ENCODE measurements at regions not wholly inside any gene's neighbourhood (a gene's known extent, or its start where the extent isn't known, plus 50 kb on each side); places are given as distances from the start of the nearest gene placed in this dataset.

- DNase-seq = no peak
These were observed 203.1 kb upstream of the ANKH start for GRCh38 chr5:15074651-15075050.

GRCh38 chr5:15073453-15073852 is 201.9 kb upstream of the ANKH start:
- DNase-seq = no peak

GRCh38 chr5:15070907-15071306 is 199.3 kb upstream of the ANKH start:
- DNase-seq = no peak

GRCh38 chr5:15069407-15069905 is 197.9 kb upstream of the ANKH start:
- DNase-seq = no peak

GRCh38 chr5:15065091-15065490 is 193.5 kb upstream of the ANKH start:
- no peak for DNase-seq

GRCh38 chr5:15064396-15064795 is 192.8 kb upstream of the ANKH start:
- DNase-seq = no peak

- no peak for DNase-seq
These were observed 185.5 kb upstream of the ANKH start for GRCh38 chr5:15056988-15057592.

- DNase-seq = no peak
These were observed 172.9 kb upstream of the ANKH start for GRCh38 chr5:15044521-15044920.

GRCh38 chr5:15037247-15037908 is 165.8 kb upstream of the ANKH start:
- DNase-seq = no peak

- no peak for DNase-seq
These were observed 162.8 kb upstream of the ANKH start for GRCh38 chr5:15034379-15034778.

GRCh38 chr5:15031180-15031579 is 159.6 kb upstream of the ANKH start:
- no peak for DNase-seq

GRCh38 chr5:15027764-15028163 is 156.2 kb upstream of the ANKH start:
- no peak for DNase-seq

GRCh38 chr5:15026944-15027343 is 155.4 kb upstream of the ANKH start:
- no peak for DNase-seq

GRCh38 chr5:15026011-15026893 is 154.7 kb upstream of the ANKH start:
- no peak for DNase-seq

- no peak for DNase-seq
These were observed 152.3 kb upstream of the ANKH start for GRCh38 chr5:15023846-15024245.

GRCh38 chr5:15023266-15023665 is 151.7 kb upstream of the ANKH start:
- DNase-seq = no peak

- DNase-seq = no peak
These were observed 149.9 kb upstream of the ANKH start for GRCh38 chr5:15021266-15022046.

- DNase-seq = no peak
These were observed 149.2 kb upstream of the ANKH start for GRCh38 chr5:15020736-15021135.

- DNase-seq = no peak
These were observed 143.2 kb upstream of the ANKH start for GRCh38 chr5:15014809-15015208.

- DNase-seq = peak; percentile 60
These were observed 142.3 kb upstream of the ANKH start for GRCh38 chr5:15013654-15014463.

GRCh38 chr5:15012061-15012460 is 140.5 kb upstream of the ANKH start:
- DNase-seq = no peak

- DNase-seq = no peak
These were observed 139.4 kb upstream of the ANKH start for GRCh38 chr5:15010936-15011335.
